K562 (cell line): ENCODE measurements at regions not wholly inside any gene's neighbourhood (a gene's known extent, or its start where the extent isn't known, plus 50 kb on each side); places are given as distances from the start of the nearest gene placed in this dataset.

Source experiments
- ATAC-seq: fragments of 200-7000 bp; cut with Tn5 transposase; 3 replicates; pipeline ENCODE4 v1.9.1; 2020; ENCODE audit warnings: moderate library complexity
- BruUV-seq: library from RNA; stranded (reverse); fragments of 400-500 nt; replicated peaks from 2 replicates; lab custom pipeline; 2021; lab: Mats Ljungman, UMichigan
- CTCF ChIA-PET: fragments of 300-600 bp; formaldehyde crosslinking; extraction: SDS; loops from one replicate; lab custom pipeline; 2021; ENCODE audit warnings: low intra/inter-chr PET ratio; lab: Yijun Ruan, JAX
- POLR2A ChIA-PET: fragments of 300-600, 350-650 bp; sonication (Branson Sonifier 250); formaldehyde crosslinking; extraction: SDS; loops from one replicate; lab custom pipeline; 2021; ENCODE audit warnings: antibody characterized with exemption, inconsistent platforms; lab: Yijun Ruan, JAX
- DNase-seq, 4 experiments: peaks; one replicate each; pipeline versions ENCODE4 v3.0.0 to v3.0.0-alpha.2; 2011 to 2018; ENCODE audit warnings: low spot score in 3 of 4, mixed read lengths in 3 of 4; ENCODE audit errors: extremely low read depth in 1 of 4
- FAIRE-seq: peaks from 2 replicates; lab custom pipeline; 2011; peaks lifted over from hg19 to GRCh38; lab: Jason Lieb, UNC
- H2AFZ ChIP-seq: 2 replicates; pipeline ENCODE4 v1.6.0; 2011; ENCODE audit warnings: low read depth, low read length, control low read depth, inconsistent platforms
- H3K27ac ChIP-seq: fragments of 200-600 bp; 3 replicates; pipeline ENCODE4 v1.8.0; 2011; ENCODE audit warnings: low read depth, mild to moderate bottlenecking, control low read depth, inconsistent platforms, low read length, moderate library complexity, mixed read lengths; ENCODE audit errors: extremely low read depth
- H3K27me3 ChIP-seq, 2 experiments: fragments of 300-600 bp in 1 of 2; 2 replicates in 1 of 2; 3 replicates in 1 of 2; pipeline versions ENCODE4 v1.6.0 to v1.8.0; 2011; ENCODE audit warnings: inconsistent platforms in 2 of 2, low read length in 2 of 2, mild to moderate bottlenecking in 1 of 2, mixed read lengths in 1 of 2, moderate library complexity in 1 of 2; ENCODE audit not compliant: control insufficient read depth in 2 of 2, insufficient read depth in 2 of 2
- H3K36me3 ChIP-seq: fragments of 300-600 bp; 3 replicates; pipeline ENCODE4 v1.8.0; 2011; ENCODE audit warnings: mild to moderate bottlenecking, low read length, inconsistent platforms; ENCODE audit not compliant: control insufficient read depth, insufficient read depth
- H3K4me1 ChIP-seq, 2 experiments: fragments of 200-600 bp in 1 of 2; replicated peaks in 1 of 2; 2 replicates in 1 of 2; 3 replicates in 1 of 2; pipeline versions ENCODE4 v1.5.1 to v1.8.0; 2011; ENCODE audit warnings: inconsistent platforms in 2 of 2, low read length in 2 of 2, mild to moderate bottlenecking in 1 of 2, mixed read lengths in 1 of 2, moderate library complexity in 1 of 2; ENCODE audit not compliant: control insufficient read depth in 2 of 2, insufficient read depth in 2 of 2
- H3K4me2 ChIP-seq: 2 replicates; pipeline ENCODE4 v1.6.1; 2011; ENCODE audit warnings: low read length, control low read depth, inconsistent platforms, mixed read lengths; ENCODE audit not compliant: insufficient read depth
- H3K4me3 ChIP-seq: fragments of 200-600 bp; sonication (generic), shearing (Covaris generic); 2 replicates; pipeline ENCODE4 v1.5.1; 2016; ENCODE audit warnings: control low read depth, inconsistent platforms
- H3K79me2 ChIP-seq: fragments of 200-600 bp; 3 replicates; pipeline ENCODE4 v1.8.0; 2011; ENCODE audit warnings: low read length, inconsistent platforms; ENCODE audit not compliant: control insufficient read depth, insufficient read depth
- H3K9ac ChIP-seq, 2 experiments: 2 replicates each; pipeline versions ENCODE4 v1.6.0 to v1.6.1; 2011; ENCODE audit warnings: low read depth in 2 of 2, low read length in 2 of 2, control low read depth in 1 of 2, inconsistent platforms in 1 of 2, mild to moderate bottlenecking in 1 of 2, mixed read lengths in 1 of 2; ENCODE audit not compliant: insufficient read depth in 1 of 2
- H3K9me1 ChIP-seq: one replicate; pipeline ENCODE4 v1.6.0; 2011; ENCODE audit warnings: inconsistent platforms, mild to moderate bottlenecking, low read length, moderate library complexity; ENCODE audit not compliant: control insufficient read depth, insufficient read depth
- H3K9me3 ChIP-seq: replicated peaks from 2 replicates; pipeline ENCODE4 v1.5.1; 2011; ENCODE audit warnings: low read depth, low read length, inconsistent platforms; ENCODE audit not compliant: control insufficient read depth, insufficient read depth
- H4K20me1 ChIP-seq: replicated peaks from 2 replicates; pipeline ENCODE4 v1.6.1; 2011; ENCODE audit warnings: low read length, inconsistent platforms, mixed read lengths; ENCODE audit not compliant: control insufficient read depth, insufficient read depth
- DIDO1 ChIP-seq: fragments of 450-650 bp; IDR thresholded peaks from 2 replicates; pipeline ENCODE4 v1.6.1; 2016; ENCODE audit warnings: low read depth, missing biosample characterization, missing genetic modification characterization
- SMARCE1 ChIP-seq: fragments of 450-650 bp; IDR thresholded peaks from 2 replicates; pipeline ENCODE4 v1.7.1; 2016; ENCODE audit warnings: mild to moderate bottlenecking
- ZNF133 ChIP-seq: fragments of 250-450 bp; sonication (Bioruptor Pico); IDR thresholded peaks from 2 replicates; pipeline ENCODE4 v1.4.0; 2020; ENCODE audit warnings: mild to moderate bottlenecking
- WGBS: fragments of 100-300 bp; shearing (Covaris generic); methylation state at CpG from one replicate; pipeline ENCODE4 v1.1.6; 2016; ENCODE audit warnings: low coverage, mixed read lengths; ENCODE audit not compliant: insufficient coverage; ENCODE audit errors: missing lambda C conversion rate; 5-methylcytosine and 5-hydroxymethylcytosine counted together
- in situ Hi-C: fragments of 300-500 bp; cut with MboI; formaldehyde crosslinking; loops from 4 replicates; pipeline ENCODE4 v1.15.0; 2018; ENCODE audit warnings: inconsistent platforms, mixed read lengths
- intact Hi-C: fragments of 100-400 bp; cut with micrococcal nuclease; formaldehyde crosslinking; loops from 2 replicates; pipeline ENCODE4 v1.14.2; 2022
- TF ChIP-seq, protein P1 (sequence below): fragments of 250-450 bp; sonication (Bioruptor Pico); IDR thresholded peaks from 2 replicates; pipeline ENCODE4 v1.4.0; 2020

DNA sequence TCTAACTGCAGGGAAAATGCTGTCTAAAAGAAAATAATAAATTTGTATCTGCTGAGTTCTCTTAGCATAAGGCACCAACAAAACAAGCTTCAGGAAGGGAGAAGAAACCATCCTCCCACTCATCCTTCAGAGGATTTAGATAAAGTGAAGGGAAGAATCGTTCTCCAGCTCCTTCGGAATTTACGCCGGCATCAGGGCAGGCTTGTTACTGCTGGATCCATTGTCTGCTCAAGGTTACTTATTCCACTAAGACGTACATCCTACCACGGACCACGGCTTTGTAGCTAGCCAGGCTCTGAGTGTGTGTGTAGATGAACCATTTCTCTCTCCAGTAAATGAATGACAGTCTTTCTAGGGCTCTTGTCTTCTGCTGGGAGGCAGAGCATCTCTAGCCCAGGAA is 60.4 kb downstream of the HAND2 start:
- Histone ChIP-seq H4K20me1 (no peaks in the 10 kb centered on the region), H3K27me3 (no peaks in the 10 kb centered on the region; a peak in 1 of 5 replicates), H3K79me2 (no peaks in the 10 kb centered on the region), H3K4me2 (0 out of 2 replicates have a peak overlapping the region, but pooled peaks have one; percentile 42), H3K27ac (no peak overlapping the region), H3K9ac (no peak overlapping the region), H3K9me1 (no peaks in the 10 kb centered on the region), H2AFZ (peak overlapping the region; percentile 66), H3K36me3 (no peaks in the 10 kb centered on the region), H3K4me1 (no peaks in the 10 kb centered on the region; a peak in 1 of 5 replicates), H3K9me3 (no peaks in the 10 kb centered on the region), H3K4me3 (no peak overlapping the region)
- POLR2A ChIA-PET: interaction anchor here (0.5 kb wide), 1 partner anchor 281 kb away, joined by 3 read pairs; no protein-coding TSS in a partner anchor
- WGBS: 10% methylated on average over 7 of the region's 7 CpGs
- CTCF ChIA-PET: no interaction called here
- ATAC-seq: peak; percentile 29; the same call in 1 of the 3 replicates
- in situ Hi-C loops: no loop called here
- DNase-seq: no peak
- BruUV-seq: no TSS peak
- peak; percentile 42 for FAIRE-seq
- TF ChIP-seq ZNF133 (no peak), DIDO1 (tag) (no peak), SMARCE1 (no peak)
- TF ChIP-seq, protein P1, sequence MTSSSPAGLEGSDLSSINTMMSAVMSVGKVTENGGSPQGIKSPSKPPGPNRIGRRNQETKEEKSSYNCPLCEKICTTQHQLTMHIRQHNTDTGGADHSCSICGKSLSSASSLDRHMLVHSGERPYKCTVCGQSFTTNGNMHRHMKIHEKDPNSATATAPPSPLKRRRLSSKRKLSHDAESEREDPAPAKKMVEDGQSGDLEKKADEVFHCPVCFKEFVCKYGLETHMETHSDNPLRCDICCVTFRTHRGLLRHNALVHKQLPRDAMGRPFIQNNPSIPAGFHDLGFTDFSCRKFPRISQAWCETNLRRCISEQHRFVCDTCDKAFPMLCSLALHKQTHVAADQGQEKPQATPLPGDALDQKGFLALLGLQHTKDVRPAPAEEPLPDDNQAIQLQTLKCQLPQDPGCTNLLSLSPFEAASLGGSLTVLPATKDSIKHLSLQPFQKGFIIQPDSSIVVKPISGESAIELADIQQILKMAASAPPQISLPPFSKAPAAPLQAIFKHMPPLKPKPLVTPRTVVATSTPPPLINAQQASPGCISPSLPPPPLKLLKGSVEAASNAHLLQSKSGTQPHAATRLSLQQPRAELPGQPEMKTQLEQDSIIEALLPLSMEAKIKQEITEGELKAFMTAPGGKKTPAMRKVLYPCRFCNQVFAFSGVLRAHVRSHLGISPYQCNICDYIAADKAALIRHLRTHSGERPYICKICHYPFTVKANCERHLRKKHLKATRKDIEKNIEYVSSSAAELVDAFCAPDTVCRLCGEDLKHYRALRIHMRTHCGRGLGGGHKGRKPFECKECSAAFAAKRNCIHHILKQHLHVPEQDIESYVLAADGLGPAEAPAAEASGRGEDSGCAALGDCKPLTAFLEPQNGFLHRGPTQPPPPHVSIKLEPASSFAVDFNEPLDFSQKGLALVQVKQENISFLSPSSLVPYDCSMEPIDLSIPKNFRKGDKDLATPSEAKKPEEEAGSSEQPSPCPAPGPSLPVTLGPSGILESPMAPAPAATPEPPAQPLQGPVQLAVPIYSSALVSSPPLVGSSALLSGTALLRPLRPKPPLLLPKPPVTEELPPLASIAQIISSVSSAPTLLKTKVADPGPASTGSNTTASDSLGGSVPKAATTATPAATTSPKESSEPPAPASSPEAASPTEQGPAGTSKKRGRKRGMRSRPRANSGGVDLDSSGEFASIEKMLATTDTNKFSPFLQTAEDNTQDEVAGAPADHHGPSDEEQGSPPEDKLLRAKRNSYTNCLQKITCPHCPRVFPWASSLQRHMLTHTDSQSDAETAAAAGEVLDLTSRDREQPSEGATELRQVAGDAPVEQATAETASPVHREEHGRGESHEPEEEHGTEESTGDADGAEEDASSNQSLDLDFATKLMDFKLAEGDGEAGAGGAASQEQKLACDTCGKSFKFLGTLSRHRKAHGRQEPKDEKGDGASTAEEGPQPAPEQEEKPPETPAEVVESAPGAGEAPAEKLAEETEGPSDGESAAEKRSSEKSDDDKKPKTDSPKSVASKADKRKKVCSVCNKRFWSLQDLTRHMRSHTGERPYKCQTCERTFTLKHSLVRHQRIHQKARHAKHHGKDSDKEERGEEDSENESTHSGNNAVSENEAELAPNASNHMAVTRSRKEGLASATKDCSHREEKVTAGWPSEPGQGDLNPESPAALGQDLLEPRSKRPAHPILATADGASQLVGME (CRISPR knock-in tag): no peak
- intact Hi-C loops: no loop called here
